ENCODE measurements at regions not wholly inside any gene's neighbourhood (a gene's known extent, or its start where the extent isn't known, plus 50 kb on each side); places are given as distances from the start of the nearest gene placed in this dataset.
A peak's percentile ranks its signal among the peaks of the same experiment; 100 is the strongest.
"Not testable (repeated sequence)": the region's sequence is repeated elsewhere in the genome, so short reads cannot be mapped to it uniquely, and the experiment has no call there.

DNA sequence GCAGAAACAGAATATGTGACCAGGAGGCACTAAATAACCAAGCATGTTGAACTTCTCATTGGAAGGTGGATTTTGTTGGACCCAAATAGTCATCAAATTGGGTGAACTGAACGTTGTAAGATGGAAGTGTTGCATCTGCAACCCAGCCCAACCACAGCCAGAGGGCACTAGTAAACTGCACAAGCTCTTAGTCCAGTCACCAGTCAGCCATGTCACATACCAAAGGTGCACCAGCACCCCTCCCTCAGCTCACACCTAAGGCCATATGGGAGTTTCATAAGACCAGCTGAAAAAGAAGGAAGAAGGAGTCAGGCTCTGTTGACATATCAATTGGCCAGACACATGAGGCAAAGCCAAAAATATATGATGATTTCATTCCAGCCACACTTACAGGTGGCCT is 481.7 kb upstream of the NR5A2 start:
- H3K27me3 ChIP-seq, result no peaks in the 10 kb centered on the region
- H3K36me3 ChIP-seq, result no peaks in the 10 kb centered on the region
- H3K27ac ChIP-seq, result no peak overlapping the region
- DNase-seq, result no peak
- no peak overlapping the region for H3K4me3 ChIP-seq
- no peaks in the 10 kb centered on the region for H3K4me1 ChIP-seq
- H3K9me3 ChIP-seq (replicated peaks), result no peaks in the 10 kb centered on the region

DNA sequence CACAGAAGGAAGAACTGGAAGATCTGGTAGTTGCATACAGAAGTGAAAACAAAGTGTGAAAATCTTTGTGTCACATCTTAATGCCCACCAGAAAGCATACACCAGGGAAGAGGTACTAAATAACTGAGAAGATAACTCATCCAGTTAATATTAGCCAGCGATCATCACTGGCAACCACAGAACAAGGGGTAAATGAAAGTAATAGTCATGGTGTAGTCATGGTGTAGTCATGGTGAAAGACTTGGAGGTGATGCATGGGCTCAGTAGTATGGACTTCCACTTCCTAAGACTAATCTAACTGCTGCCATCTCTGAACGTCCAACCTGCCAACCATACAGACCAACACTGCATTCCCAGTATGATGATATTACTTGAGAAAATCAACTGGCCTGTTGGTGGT is 481.2 kb upstream of the NR5A2 start:
- no peak overlapping the region for H3K27ac ChIP-seq
- H3K27me3 ChIP-seq, result no peaks in the 10 kb centered on the region
- no peak for DNase-seq
- no peaks in the 10 kb centered on the region for H3K4me1 ChIP-seq
- H3K9me3 ChIP-seq (replicated peaks), result no peaks in the 10 kb centered on the region
- no peaks in the 10 kb centered on the region for H3K36me3 ChIP-seq
- no peak overlapping the region for H3K4me3 ChIP-seq

DNA sequence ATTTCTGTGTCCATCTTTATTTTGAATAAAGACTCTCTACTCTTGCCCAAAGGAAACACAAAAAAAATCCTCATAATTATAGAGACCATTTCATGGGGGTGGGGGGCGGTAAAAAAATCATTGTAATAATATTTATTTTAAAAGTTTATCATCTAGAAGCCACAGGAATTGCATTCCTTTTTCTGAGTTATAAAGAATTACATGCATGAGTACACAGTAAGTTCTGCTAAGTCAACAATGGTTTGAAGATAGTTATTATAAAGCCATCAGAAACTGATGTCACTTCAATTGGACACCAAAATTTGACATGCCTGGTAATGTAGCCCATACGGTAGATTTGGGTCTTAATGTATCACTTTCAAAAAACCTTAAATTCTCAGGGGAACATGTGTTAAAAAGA is 478.1 kb upstream of the NR5A2 start:
- Histone ChIP-seq H3K27me3 (no peaks in the 10 kb centered on the region), H3K4me3 (no peak overlapping the region), H3K9me3 (replicated peaks) (no peaks in the 10 kb centered on the region), H3K36me3 (no peaks in the 10 kb centered on the region), H3K4me1 (no peaks in the 10 kb centered on the region), H3K27ac (no peak overlapping the region)
- DNase-seq, result no peak

DNA sequence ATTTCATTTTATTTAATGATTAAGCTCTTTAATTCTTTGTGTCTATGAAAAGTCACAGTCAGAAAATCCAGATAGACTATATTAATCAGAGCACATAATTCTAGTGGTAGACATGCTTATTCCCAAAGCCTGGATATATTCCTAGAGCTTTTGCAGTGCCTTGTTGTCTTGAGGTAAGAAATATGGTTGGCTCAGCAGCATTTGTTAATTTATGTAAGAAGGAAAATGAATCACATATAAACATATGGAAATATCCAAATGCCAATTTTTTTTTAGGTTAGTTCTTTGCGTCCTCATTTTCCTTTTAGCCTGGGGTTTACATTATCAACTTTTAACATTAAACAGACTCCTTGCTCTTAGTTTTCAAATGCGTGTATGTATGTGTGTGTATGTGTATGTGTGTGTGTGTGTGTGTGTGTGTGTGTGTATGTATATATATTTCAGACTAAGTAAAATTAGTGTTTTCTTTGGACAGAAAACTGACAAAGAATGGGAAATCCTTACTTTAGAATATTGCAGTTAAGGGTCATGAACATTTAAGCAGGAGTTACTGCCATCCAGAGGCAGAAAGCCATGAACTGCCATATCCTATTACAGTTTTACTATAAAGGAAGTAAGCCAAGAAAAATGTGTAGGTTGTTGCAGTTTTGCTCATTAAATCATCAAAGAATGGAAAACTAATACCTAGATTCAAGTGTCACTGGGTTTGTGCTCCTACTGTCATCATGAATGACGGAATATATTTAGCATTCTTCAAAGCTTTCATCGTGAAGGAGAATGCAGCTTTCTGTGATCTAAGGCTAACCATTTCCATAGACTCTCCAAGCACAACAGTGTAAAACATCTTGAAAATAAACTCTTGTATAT is 477.1 kb upstream of the NR5A2 start:
- DNase-seq, result no peak

DNA sequence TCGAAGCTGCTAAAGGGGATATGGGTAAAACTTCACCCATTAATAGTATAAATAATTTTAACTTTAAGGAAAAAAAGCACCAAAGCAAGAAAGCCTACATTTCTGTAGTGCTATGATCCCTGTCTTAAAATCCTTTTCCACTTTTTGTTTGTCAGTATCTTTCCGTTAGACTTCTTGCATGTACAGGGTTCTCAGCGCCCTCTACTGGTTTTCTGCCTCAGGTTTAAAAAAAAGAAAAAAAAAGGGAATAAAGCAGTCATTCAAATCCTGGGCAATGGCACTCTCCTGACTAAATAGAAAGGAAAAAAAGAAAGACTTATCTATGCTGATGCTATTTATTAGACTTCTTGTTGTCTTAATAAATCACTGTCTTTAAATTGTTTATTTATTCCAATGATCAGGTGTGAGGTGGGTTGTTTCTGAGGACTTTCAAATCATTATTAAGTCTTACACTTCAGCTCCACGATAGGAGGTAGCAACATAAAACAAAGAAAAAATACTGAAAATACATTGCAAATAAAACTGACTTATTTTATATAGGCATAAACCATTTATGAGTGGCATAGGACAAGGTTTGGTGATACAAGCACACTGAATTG is 475.4 kb upstream of the NR5A2 start:
- Histone ChIP-seq H3K27me3 (no peaks in the 10 kb centered on the region), H3K4me3 (no peak overlapping the region), H3K27ac (no peak overlapping the region), H3K36me3 (no peaks in the 10 kb centered on the region), H3K4me1 (no peaks in the 10 kb centered on the region), H3K9me3 (replicated peaks) (no peaks in the 10 kb centered on the region)
- peak; percentile 23 to 51 for DNase-seq

More for the DNA sequence above, 477.1 kb upstream of the NR5A2 start:
- H3K9me3 ChIP-seq (replicated peaks), result no peaks in the 10 kb centered on the region
- H3K4me3 ChIP-seq, result no peak overlapping the region
- H3K27ac ChIP-seq, result no peak overlapping the region
- no peaks in the 10 kb centered on the region for H3K4me1 ChIP-seq
- H3K36me3 ChIP-seq, result no peaks in the 10 kb centered on the region
- no peaks in the 10 kb centered on the region for H3K27me3 ChIP-seq

DNA sequence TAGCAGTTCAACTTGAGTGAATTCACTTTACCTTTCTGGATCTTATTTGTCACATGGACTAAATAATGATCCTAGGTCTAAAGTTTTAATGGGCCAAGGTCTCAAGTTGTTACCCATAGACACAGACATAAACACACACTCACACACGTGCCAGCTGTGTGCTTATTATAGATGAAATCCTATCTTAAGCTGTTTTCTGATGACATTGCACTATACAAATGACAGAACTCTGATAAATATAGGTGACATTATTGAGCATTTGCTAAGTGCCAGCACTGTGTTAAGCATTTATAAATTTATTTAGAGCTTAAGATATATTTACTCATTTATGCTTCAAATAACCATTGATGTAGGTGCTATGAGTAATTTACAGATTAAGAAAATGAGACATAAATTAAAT is 474.4 kb upstream of the NR5A2 start:
- no peaks in the 10 kb centered on the region for H3K9me3 ChIP-seq (replicated peaks)
- DNase-seq, result no peak
- H3K27ac ChIP-seq, result no peak overlapping the region
- H3K36me3 ChIP-seq, result no peaks in the 10 kb centered on the region
- no peak overlapping the region for H3K4me3 ChIP-seq
- H3K4me1 ChIP-seq, result no peaks in the 10 kb centered on the region
- H3K27me3 ChIP-seq, result no peaks in the 10 kb centered on the region

DNA sequence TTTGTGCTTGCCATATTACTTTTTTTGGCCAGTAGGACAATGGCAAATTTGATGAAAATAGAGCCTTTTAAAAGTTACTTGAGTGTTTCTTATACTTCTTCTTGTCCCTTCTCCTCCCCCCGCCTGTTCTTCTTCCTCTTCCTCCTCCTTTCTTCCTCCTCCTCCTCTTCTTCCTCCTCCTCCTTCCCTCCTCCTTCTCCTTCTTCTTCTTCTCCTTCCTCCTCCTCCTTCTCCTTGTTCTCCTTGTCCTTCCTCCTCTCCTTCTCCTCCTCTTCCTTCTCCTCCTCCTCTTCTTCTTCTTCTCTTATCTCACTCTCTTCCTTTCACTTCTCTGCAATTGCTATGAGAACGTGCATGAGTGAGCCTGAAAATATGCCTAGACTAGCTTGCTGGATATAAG is 466.2 kb upstream of the NR5A2 start:
- DNase-seq, result no peak

DNA sequence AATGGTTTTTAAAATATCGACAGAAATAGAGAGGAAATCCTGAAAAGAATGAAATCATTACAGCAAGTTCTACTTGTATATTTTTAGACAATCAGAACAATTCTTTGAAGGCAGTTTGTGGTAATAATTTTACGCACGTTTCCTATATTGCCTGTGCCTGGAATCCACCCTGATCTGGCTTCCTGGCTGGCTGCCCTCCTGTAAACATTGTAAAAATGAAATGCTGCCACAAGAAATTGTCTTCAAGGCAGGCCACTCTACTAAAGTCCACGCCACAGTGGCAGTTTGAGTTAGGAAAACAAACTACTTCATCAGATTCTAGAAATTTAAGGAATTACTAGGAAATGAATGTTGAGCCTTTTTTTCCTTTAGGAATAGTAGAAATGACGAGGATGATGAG is 454.5 kb upstream of the NR5A2 start:
- H3K27me3 ChIP-seq, result no peaks in the 10 kb centered on the region
- no peak overlapping the region for H3K4me3 ChIP-seq
- no peak for DNase-seq
- no peaks in the 10 kb centered on the region for H3K4me1 ChIP-seq
- no peak overlapping the region for H3K27ac ChIP-seq
- H3K36me3 ChIP-seq, result no peaks in the 10 kb centered on the region
- no peaks in the 10 kb centered on the region for H3K9me3 ChIP-seq (replicated peaks)

More for the DNA sequence above, 466.2 kb upstream of the NR5A2 start:
- no peak overlapping the region for H3K4me3 ChIP-seq
- no peaks in the 10 kb centered on the region for H3K9me3 ChIP-seq (replicated peaks)
- no peak overlapping the region for H3K27ac ChIP-seq
- no peaks in the 10 kb centered on the region for H3K27me3 ChIP-seq
- no peaks in the 10 kb centered on the region for H3K4me1 ChIP-seq
- no peaks in the 10 kb centered on the region for H3K36me3 ChIP-seq

DNA sequence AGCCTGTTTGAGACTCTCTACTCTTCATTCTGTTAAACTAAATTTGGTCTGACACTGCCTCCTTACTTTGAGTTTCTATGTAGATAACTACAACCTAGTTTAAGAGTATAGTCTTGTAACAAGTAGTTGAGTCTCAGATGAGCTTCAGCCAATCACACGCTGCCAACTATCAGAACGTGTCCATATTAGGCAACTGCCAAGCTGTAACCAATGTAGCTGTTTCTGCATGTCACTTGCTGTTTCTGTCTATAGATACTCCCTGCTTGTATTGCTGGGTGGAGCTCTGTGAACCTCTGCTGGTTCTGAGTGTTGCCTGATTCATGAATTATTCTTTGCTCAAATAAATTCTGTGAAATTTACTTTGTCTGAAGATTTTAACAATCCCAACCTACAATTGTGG is 452.6 kb upstream of the NR5A2 start:
- Histone ChIP-seq H3K9me3 (replicated peaks) (no peaks in the 10 kb centered on the region), H3K4me1 (no peaks in the 10 kb centered on the region), H3K27me3 (no peaks in the 10 kb centered on the region), H3K36me3 (no peaks in the 10 kb centered on the region), H3K4me3 (no peak overlapping the region), H3K27ac (no peak overlapping the region)
- DNase-seq, result no peak

DNA sequence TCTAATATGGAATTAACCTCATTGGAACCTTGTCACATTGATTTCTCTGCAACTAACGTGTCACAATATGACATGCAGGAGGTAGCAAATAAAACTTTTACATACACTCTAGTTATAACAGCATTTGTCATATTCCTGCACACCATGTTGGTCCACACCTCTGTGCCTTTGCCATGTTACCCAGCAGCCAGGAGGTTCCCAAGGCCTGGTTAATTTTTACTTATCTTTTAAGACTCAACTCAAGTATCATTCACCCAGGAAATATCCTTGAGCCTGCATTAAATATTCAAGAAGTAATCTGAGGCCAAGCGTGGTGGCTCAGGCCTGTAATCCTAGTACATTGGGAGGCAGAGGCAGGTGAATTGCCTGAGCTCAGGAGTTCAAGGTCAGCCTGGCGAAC is 447.2 kb upstream of the NR5A2 start:
- no peak overlapping the region for H3K4me3 ChIP-seq
- H3K27ac ChIP-seq, result no peak overlapping the region
- no peaks in the 10 kb centered on the region for H3K36me3 ChIP-seq
- H3K9me3 ChIP-seq (replicated peaks), result no peaks in the 10 kb centered on the region
- H3K4me1 ChIP-seq, result no peaks in the 10 kb centered on the region
- no peaks in the 10 kb centered on the region for H3K27me3 ChIP-seq
- no peak for DNase-seq

DNA sequence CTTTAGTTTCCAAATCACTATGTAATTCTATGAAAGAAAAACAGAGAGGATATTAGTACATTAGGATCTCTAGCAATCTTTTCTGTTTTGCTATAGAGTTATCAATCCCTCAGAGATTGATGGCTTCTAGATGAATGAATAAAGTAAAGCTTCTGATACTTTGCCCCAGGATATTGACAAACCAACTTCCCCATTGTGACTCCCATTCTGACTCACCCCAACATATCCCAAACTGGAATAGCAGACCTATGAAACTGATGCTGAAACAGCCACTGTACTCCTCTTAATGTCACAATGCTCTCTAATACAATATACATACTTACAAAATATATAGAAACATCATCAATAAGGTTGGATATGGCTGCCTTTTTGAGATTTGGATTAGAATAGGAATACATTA is 442.1 kb upstream of the NR5A2 start:
- H3K36me3 ChIP-seq, result no peaks in the 10 kb centered on the region
- H3K27ac ChIP-seq, result no peak overlapping the region
- H3K4me3 ChIP-seq, result no peak overlapping the region
- H3K27me3 ChIP-seq, result no peaks in the 10 kb centered on the region
- H3K9me3 ChIP-seq (replicated peaks), result no peaks in the 10 kb centered on the region
- H3K4me1 ChIP-seq, result no peaks in the 10 kb centered on the region
- DNase-seq, result no peak

DNA sequence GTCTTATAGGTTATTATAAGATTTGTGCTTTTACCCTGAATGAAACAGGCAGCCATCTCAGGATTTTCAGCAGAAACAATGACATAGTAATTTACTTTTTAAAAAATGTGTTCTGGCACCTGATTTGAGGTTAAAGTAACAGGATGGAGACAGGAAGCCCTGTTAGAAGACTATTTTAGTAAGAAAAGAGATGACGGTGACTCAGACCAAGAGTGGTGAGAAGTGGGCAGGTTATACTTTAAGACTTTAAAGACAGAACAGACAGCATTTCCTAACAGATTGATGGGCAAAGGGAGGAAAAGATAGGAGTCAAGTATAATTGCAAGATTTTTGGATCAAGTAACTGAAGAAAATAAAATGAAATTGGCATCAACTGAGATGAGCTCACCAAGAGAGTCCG is 436.8 kb upstream of the NR5A2 start:
- H3K4me1 ChIP-seq, result no peaks in the 10 kb centered on the region
- H3K4me3 ChIP-seq, result no peak overlapping the region
- no peaks in the 10 kb centered on the region for H3K9me3 ChIP-seq (replicated peaks)
- no peaks in the 10 kb centered on the region for H3K27me3 ChIP-seq
- no peak overlapping the region for H3K27ac ChIP-seq
- no peak for DNase-seq
- H3K36me3 ChIP-seq, result no peaks in the 10 kb centered on the region

DNA sequence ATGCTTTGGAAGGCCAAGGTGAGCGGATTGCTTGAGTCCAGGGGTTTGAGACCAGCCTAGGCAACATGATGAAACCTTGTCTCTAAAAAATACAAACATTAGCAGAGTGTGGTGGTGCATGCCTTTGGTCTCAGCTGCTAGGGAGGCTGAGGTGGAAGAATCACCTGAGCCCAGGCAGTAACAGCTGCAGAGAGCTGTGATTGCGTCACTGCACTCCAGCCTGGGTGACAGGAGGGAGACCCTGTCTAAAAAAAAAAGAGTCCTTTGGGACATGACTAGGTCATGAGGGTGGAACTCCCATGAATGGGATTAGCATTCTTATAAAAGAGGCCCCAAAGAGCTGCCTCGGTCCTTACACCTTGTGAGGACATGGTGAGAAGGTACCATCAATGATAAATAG is 436.0 kb upstream of the NR5A2 start:
- no peaks in the 10 kb centered on the region for H3K4me1 ChIP-seq
- DNase-seq, result no peak
- H3K27me3 ChIP-seq, result no peaks in the 10 kb centered on the region
- H3K9me3 ChIP-seq (replicated peaks), result no peaks in the 10 kb centered on the region
- no peak overlapping the region for H3K4me3 ChIP-seq
- no peak overlapping the region for H3K27ac ChIP-seq
- no peaks in the 10 kb centered on the region for H3K36me3 ChIP-seq

DNA sequence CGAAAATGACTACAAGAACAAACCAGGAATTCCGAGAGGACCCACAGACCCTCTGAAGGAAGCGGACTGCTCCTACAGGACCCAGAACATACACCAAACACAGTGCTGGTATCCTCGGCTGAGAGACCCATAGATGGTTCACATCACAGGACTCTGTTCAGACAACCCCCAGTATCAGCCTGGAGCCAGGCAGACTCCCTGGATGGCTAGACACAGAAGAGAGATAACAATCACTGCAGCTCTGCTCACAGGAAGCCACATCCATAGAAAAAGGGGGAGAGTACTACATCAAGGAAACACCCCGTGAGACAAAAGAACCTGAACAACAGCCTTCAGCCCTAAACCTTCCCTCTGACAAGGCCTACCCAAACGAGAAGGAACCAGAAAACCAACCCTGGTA is 434.0 kb upstream of the NR5A2 start:
- H3K36me3 ChIP-seq, result no peaks in the 10 kb centered on the region
- H3K9me3 ChIP-seq (replicated peaks), result no peaks in the 10 kb centered on the region
- no peaks in the 10 kb centered on the region for H3K4me1 ChIP-seq
- H3K27ac ChIP-seq, result no peak overlapping the region
- no peaks in the 10 kb centered on the region for H3K27me3 ChIP-seq
- DNase-seq, result no peak
- H3K4me3 ChIP-seq, result no peak overlapping the region

DNA sequence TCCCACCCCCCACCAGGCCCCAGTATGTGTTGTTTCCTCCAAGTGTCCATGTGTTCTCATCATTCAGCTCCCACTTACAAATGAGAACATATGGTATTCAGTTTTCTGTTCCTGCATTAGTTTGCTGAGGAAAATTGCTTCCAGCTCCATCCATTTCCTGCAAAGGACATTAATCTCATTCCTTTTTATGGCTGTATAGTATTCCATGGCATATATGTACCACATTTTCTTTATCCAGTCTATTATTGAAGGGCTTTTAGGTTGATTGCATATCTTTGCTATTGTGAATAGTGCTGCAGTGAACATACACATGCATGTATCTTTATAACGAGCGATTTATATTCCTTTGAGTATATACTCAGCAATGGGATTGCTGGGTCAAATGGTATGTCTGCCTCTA is 431.1 kb upstream of the NR5A2 start:
- not testable (repeated sequence) for H3K9me3 ChIP-seq (replicated peaks); H3K27me3 ChIP-seq; H3K4me1 ChIP-seq; DNase-seq; H3K27ac ChIP-seq; H3K4me3 ChIP-seq; H3K36me3 ChIP-seq

DNA sequence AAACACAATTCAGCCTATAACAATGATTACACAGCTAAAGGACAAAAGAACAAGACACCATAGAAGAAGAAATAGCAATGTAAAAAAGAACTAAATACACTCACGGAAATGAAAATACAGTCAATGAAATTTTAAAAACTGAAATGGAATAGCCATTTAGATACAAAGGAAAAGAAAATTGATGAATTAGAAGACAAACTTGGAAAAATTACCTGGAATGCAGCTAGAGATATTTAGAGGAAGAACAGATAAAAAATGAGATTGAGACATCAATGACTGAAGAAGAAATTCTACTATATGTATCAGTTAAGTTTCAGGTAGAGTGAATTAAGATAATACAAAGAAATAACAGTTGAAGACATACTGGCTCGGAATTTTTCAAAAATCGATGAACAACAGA is 430.4 kb upstream of the NR5A2 start:
- Histone ChIP-seq H3K27ac (no peak overlapping the region), H3K36me3 (no peaks in the 10 kb centered on the region), H3K4me3 (no peak overlapping the region), H3K4me1 (no peaks in the 10 kb centered on the region), H3K27me3 (no peaks in the 10 kb centered on the region), H3K9me3 (replicated peaks) (no peaks in the 10 kb centered on the region)
- no peak for DNase-seq

Data from SJCRH30 (cell line).